ENCODE measurements at regions not wholly inside any gene's neighbourhood (a gene's known extent, or its start where the extent isn't known, plus 50 kb on each side); places are given as distances from the start of the nearest gene placed in this dataset.
"Not testable (repeated sequence)": the region's sequence is repeated elsewhere in the genome, so short reads cannot be mapped to it uniquely, and the experiment has no call there.

DNA sequence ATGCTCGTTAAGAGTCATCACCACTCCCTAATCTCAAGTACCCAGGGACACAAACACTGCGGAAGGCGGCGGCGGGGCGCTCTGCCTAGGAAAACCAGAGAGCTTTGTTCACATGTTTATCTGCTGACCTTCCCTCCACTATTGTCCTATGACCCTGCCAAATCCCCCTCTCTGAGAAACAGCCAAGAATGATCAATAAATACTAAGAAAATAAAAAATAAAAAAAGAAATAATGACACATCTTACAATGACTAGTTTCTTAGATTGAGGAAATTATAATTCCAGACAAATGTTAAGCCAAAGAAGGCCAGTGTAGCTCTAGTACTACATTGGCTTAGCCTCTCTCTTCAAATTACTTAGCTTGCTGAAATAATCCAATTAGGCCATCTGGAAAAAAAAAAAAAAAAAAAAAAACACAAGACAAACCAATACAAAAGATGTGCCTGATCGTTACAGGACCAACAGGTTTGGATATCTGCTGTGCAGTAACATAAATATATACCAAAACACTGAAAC lies 58.0 kb downstream of the ANXA2R start:
- H3K9me3 ChIP-seq (ENCODE audit: control insufficient read depth, insufficient read depth, low read length), result peaks cover 7% of the 10 kb centered on the region; the same call in 1 of the 2 replicates
- no peak overlapping the region for H3K4me3 ChIP-seq (ENCODE audit: low read depth, low read length)
- DNase-seq (ENCODE audit: low read depth, low spot score), result no peak
- no peaks in the 10 kb centered on the region for H3K27me3 ChIP-seq (ENCODE audit: control insufficient read depth, insufficient read depth, low read length)
- ChIA-PET POLR2A (no interaction called here), CTCF (interaction anchor here (0.6 to 1.0 kb wide), 2 partner anchors 91 to 97 kb away, joined by 4 to 5 read pairs; no protein-coding TSS in a partner anchor)
- TF ChIP-seq CTCF (IDR thresholded peaks at IDR 0.05; ENCODE audit: low read depth, low read length), result no peak
- H3K27ac ChIP-seq (ENCODE audit: low read depth, low read length), result no peak overlapping the region

GRCh38 chr5:42981417-42982106 lies 58.6 kb downstream of the ANXA2R start:
- H3K27ac ChIP-seq (ENCODE audit: low read depth, low read length); H3K9me3 ChIP-seq (ENCODE audit: control insufficient read depth, insufficient read depth, low read length); POLR2A ChIA-PET; DNase-seq (ENCODE audit: low read depth, low spot score); H3K27me3 ChIP-seq (ENCODE audit: control insufficient read depth, insufficient read depth, low read length); H3K4me3 ChIP-seq (ENCODE audit: low read depth, low read length): not testable (repeated sequence)
- CTCF ChIA-PET, result interaction anchor here (0.6 to 1.0 kb wide), 2 partner anchors 91 to 98 kb away, joined by 4 to 5 read pairs; no protein-coding TSS in a partner anchor

DNA sequence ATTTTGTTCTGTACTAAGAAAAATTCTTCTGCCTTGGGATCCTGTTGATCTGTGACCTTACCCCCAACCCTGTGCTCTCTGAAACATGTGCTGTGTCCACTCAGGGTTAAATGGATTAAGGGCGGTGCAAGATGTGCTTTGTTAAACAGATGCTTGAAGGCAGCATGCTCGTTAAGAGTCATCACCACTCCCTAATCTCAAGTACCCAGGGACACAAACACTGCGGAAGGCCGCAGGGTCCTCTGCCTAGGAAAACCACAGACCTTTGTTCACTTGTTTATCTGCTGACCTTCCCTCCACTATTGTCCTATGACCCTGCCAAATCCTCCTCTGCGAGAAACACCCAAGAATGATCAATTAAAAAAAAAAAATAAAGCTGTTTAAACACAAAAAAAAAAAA lies 59.1 kb downstream of the ANXA2R start:
- POLR2A ChIA-PET; H3K4me3 ChIP-seq (ENCODE audit: low read depth, low read length); DNase-seq (ENCODE audit: low read depth, low spot score); H3K9me3 ChIP-seq (ENCODE audit: control insufficient read depth, insufficient read depth, low read length); CTCF ChIA-PET; H3K27me3 ChIP-seq (ENCODE audit: control insufficient read depth, insufficient read depth, low read length); H3K27ac ChIP-seq (ENCODE audit: low read depth, low read length): not testable (repeated sequence)

- H3K27me3 ChIP-seq (ENCODE audit: control insufficient read depth, insufficient read depth, low read length); DNase-seq (ENCODE audit: low read depth, low spot score); H3K4me3 ChIP-seq (ENCODE audit: low read depth, low read length); H3K9me3 ChIP-seq (ENCODE audit: control insufficient read depth, insufficient read depth, low read length); POLR2A ChIA-PET; CTCF ChIA-PET; H3K27ac ChIP-seq (ENCODE audit: low read depth, low read length): not testable (repeated sequence)
Observed at GRCh38 chr5:42980391-42980790, 59.7 kb downstream of the ANXA2R start.

GRCh38 chr5:42979242-42979641 lies 60.9 kb downstream of the ANXA2R start:
- CTCF ChIA-PET; H3K27ac ChIP-seq (ENCODE audit: low read depth, low read length); POLR2A ChIA-PET; H3K27me3 ChIP-seq (ENCODE audit: control insufficient read depth, insufficient read depth, low read length); DNase-seq (ENCODE audit: low read depth, low spot score); H3K4me3 ChIP-seq (ENCODE audit: low read depth, low read length); H3K9me3 ChIP-seq (ENCODE audit: control insufficient read depth, insufficient read depth, low read length): not testable (repeated sequence)

GRCh38 chr5:42974536-42974935 lies 65.6 kb downstream of the ANXA2R start:
- no peak for DNase-seq (ENCODE audit: low read depth, low spot score)
- ChIA-PET POLR2A (no interaction called here), CTCF (interaction anchor here (0.8 kb wide), 1 partner anchor 66 kb away, joined by 3 read pairs; no protein-coding TSS in a partner anchor)
- H3K27me3 ChIP-seq (ENCODE audit: control insufficient read depth, insufficient read depth, low read length), result no peaks in the 10 kb centered on the region
- H3K4me3 ChIP-seq (ENCODE audit: low read depth, low read length), result no peak overlapping the region
- no peak for TF ChIP-seq CTCF (IDR thresholded peaks at IDR 0.05; ENCODE audit: low read depth, low read length)
- no peak overlapping the region for H3K27ac ChIP-seq (ENCODE audit: low read depth, low read length)
- H3K9me3 ChIP-seq (ENCODE audit: control insufficient read depth, insufficient read depth, low read length), result peaks cover 14% of the 10 kb centered on the region; the same call in 1 of the 2 replicates
